LNCaP clone FGC (cell line): ENCODE measurements at regions not wholly inside any gene's neighbourhood (a gene's known extent, or its start where the extent isn't known, plus 50 kb on each side); places are given as distances from the start of the nearest gene placed in this dataset.

Experiments used
- DNase-seq: peaks from one replicate; pipeline ENCODE4 v3.0.0-alpha.2; 2011; ENCODE audit warnings: low read depth
- H3K4me3 ChIP-seq: 2 replicates; pipeline ENCODE4 v1.5.1; 2011; ENCODE audit warnings: mild to moderate bottlenecking, low read depth, low read length, control low read depth
- TF ChIP-seq, protein P1 (sequence below): IDR thresholded peaks from 2 replicates; pipeline ENCODE4 v1.5.1; 2012; ENCODE audit warnings: mild to moderate bottlenecking; ENCODE audit not compliant: control insufficient read depth, insufficient read depth; ENCODE audit errors: extremely low read depth

DNA sequence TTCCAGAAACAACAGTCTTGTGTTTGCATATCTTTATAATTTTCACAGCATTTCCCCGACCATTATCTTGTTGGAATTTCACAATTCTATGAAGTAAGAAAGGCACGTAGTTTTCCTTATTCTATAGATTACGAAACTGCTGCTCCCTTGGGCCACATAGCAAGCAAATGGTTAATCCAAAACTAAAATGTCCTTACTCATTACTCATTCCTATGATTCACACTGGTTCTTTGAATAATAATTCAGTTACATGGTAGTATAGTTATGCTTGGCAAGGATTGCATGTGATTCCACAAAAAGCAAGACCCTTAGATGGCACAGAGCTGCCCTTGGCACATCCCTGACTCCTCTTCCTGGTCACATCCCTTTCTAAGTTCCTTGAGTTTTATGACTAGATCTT, 51.2 kb downstream of the OR13H1 start:
- no peak for DNase-seq
- TF ChIP-seq, protein P1, sequence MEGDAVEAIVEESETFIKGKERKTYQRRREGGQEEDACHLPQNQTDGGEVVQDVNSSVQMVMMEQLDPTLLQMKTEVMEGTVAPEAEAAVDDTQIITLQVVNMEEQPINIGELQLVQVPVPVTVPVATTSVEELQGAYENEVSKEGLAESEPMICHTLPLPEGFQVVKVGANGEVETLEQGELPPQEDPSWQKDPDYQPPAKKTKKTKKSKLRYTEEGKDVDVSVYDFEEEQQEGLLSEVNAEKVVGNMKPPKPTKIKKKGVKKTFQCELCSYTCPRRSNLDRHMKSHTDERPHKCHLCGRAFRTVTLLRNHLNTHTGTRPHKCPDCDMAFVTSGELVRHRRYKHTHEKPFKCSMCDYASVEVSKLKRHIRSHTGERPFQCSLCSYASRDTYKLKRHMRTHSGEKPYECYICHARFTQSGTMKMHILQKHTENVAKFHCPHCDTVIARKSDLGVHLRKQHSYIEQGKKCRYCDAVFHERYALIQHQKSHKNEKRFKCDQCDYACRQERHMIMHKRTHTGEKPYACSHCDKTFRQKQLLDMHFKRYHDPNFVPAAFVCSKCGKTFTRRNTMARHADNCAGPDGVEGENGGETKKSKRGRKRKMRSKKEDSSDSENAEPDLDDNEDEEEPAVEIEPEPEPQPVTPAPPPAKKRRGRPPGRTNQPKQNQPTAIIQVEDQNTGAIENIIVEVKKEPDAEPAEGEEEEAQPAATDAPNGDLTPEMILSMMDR = no peak
- H3K4me3 ChIP-seq = no peak overlapping the region

DNA sequence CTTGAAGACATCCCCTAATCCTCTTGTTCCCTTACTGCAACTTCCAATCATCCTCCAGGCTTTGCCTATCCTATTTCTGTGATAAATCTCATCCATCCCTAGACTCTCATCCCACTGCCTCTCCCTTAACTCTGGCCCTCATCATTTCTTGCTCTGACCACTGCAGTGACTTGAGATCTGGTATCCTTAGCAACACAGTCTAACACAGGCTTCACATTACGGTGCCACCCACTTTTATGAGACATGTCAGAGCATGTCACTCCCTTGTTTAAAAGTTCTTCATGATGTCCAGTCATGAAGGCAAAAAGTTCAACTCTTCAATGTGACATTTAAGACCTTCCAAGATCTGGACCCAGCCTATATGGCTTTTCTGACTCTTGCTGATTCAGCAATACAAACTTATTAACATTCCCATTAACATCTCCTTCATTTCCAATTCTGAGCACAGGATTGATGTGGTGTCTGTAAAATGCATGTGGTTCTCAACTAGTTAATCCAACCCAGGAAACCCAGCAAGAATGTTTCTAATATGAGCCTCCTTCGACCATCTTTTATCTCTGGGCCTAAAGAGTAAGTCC, 64.0 kb downstream of the OR13H1 start:
- TF ChIP-seq, protein P1 = no peak
- DNase-seq = no peak
- H3K4me3 ChIP-seq = no peak overlapping the region

DNA sequence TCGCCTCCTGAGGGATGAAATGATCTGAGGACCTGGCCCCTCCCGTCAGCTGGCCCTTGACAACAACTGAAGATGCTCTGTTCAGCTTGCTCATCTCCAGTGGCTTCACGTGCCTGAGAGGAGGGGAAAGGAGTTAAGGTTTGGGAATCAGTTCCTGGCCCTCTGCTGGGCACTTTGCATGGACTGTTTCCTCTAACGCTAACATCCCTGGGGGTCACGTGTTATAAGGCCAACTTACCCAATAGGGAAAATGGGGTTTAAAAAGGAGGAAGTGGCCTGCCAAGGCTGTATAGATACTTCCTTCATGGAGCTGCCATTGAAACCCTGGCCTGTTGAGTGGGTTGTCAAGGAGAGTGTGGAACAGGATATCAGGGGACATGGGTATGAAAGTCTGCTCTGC, 65.6 kb downstream of the OR13H1 start:
- no peak overlapping the region for H3K4me3 ChIP-seq
- TF ChIP-seq, protein P1 = no peak
- DNase-seq = no peak

DNA sequence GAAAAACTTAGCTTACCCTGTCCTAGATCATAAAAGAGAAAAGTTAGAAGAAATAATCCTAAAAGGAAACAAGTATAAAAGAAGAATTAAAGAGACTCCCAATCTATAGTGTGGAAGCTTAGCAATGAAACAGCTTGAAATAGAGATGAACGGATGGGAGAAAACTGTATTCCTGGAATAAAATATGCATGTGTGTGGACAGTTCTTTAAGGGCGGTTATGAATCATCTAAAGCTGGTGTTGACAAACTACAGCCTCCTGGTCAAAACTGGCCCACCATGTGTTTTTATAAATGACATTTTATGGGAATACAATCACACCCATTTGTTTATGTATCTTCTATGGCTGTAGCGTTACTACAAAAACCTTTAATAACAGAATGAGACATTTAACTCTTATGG, 69.4 kb downstream of the OR13H1 start:
- DNase-seq = no peak
- TF ChIP-seq, protein P1 = no peak
- no peak overlapping the region for H3K4me3 ChIP-seq

DNA sequence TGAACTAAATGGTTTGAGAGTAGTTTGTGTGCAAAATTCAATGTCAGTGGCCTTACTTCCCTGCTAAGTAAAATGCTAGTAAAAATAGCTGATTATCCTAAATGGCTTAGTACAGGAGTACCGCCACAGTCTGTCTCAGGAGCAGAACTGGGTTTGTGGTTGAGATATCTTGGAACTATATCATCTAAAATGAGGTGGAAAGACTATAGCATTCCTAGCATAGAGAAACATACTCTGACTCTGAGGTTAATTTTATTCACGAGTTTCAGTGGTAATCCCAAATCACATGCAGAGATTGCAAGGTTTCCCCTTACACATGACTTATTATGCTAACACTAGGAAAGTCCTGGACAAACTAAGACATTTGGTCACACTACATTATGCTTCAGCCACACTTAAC, 70.4 kb downstream of the OR13H1 start:
- TF ChIP-seq, protein P1 = no peak
- DNase-seq = no peak
- H3K4me3 ChIP-seq = no peak overlapping the region

DNA sequence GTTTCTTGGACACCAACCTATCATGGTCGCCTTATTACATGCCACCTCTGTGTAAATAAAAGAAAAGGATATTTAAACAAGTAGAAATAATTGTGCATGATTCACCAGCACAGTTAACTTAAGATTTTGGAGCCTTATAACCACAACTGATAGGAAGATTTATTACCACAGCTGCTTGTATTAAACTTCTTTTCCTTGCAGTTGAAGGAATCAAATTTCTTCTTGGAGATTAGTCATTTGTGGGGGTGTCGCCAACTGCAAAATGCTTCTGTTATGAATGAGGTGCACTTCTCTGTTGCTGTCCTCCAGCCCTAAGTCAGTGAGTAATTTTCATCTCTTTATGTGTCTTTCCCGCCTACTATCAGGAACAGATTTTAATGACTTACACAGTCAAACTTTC, 73.3 kb downstream of the OR13H1 start:
- no peak for DNase-seq
- no peak overlapping the region for H3K4me3 ChIP-seq
- TF ChIP-seq, protein P1 = no peak

DNA sequence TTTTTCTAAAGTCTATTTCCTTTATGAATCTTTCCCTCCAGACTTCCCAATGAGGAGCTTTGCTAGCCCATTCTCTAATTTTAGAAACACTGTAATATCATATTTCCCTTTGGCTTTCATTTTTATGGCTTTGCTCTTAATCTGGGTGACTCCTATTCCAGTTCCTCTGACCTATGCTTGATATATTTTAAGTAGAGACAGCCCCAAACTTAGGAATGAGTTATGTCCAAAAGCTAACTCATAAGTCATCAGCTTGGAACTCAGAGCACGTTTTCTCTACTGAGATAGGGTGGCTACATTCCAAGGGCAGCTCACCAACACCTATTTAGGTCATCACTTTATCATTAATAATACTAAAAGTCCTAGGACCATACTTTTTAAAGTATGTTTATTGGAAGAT, 77.8 kb downstream of the OR13H1 start:
- H3K4me3 ChIP-seq = no peak overlapping the region
- TF ChIP-seq, protein P1 = no peak
- DNase-seq = no peak
